GM21529 (cell line): ENCODE measurements at regions not wholly inside any gene's neighbourhood (a gene's known extent, or its start where the extent isn't known, plus 50 kb on each side); places are given as distances from the start of the nearest gene placed in this dataset.
A peak's percentile ranks its signal among the peaks of the same experiment; 100 is the strongest.

Experiments used
- ATAC-seq: cut with Tn5 transposase; IDR thresholded peaks from one replicate; pipeline ENCODE4 v1.9.1; 2021; ENCODE audit not compliant: unreplicated experiment

- peak; percentile 96 for ATAC-seq
Observed at GRCh38 chr13:29935309-29935981, 85.0 kb upstream of the UBL3 start.

- ATAC-seq: no peak
Observed at GRCh38 chr13:29934531-29935308, 84.3 kb upstream of the UBL3 start.

GRCh38 chr13:29933401-29933800, 83.0 kb upstream of the UBL3 start:
- ATAC-seq: no peak

- ATAC-seq: no peak
Observed at GRCh38 chr13:29931696-29932095, 81.3 kb upstream of the UBL3 start.

- ATAC-seq: no peak
Observed at GRCh38 chr13:29929062-29929847, 78.8 kb upstream of the UBL3 start.

- no peak for ATAC-seq
Observed at GRCh38 chr13:29926098-29926476, 75.7 kb upstream of the UBL3 start.

GRCh38 chr13:29925457-29926097, 75.2 kb upstream of the UBL3 start:
- no peak for ATAC-seq

- ATAC-seq: no peak
Observed at GRCh38 chr13:29924482-29925350, 74.3 kb upstream of the UBL3 start.

GRCh38 chr13:29923554-29924481, 73.4 kb upstream of the UBL3 start:
- ATAC-seq: no peak

- no peak for ATAC-seq
Observed at GRCh38 chr13:29922896-29923295, 72.5 kb upstream of the UBL3 start.

- no peak for ATAC-seq
Observed at GRCh38 chr13:29922281-29922821, 71.9 kb upstream of the UBL3 start.

- ATAC-seq: no peak
Observed at GRCh38 chr13:29921542-29921941, 71.1 kb upstream of the UBL3 start.

- ATAC-seq: no peak
Observed at GRCh38 chr13:29920025-29920643, 69.7 kb upstream of the UBL3 start.

- no peak for ATAC-seq
Observed at GRCh38 chr13:29918845-29919244, 68.4 kb upstream of the UBL3 start.

- ATAC-seq: no peak
Observed at GRCh38 chr13:29917650-29918049, 67.2 kb upstream of the UBL3 start.

GRCh38 chr13:29914581-29914980, 64.2 kb upstream of the UBL3 start:
- no peak for ATAC-seq

GRCh38 chr13:29911781-29912418, 61.5 kb upstream of the UBL3 start:
- no peak for ATAC-seq
